ENCODE measurements at regions not wholly inside any gene's neighbourhood (a gene's known extent, or its start where the extent isn't known, plus 50 kb on each side); places are given as distances from the start of the nearest gene placed in this dataset.

- DNase-seq (ENCODE audit: low read depth, low spot score), result no peak
- ATAC-seq, result no peak
- Histone ChIP-seq H3K27me3 (ENCODE audit: control insufficient read depth, insufficient read depth, low read length) (no peaks in the 10 kb centered on the region), H3K4me3 (ENCODE audit: low read depth in 2 of 2, low read length in 2 of 2) (no peak overlapping the region), H3K27ac (ENCODE audit: low read length) (no peak overlapping the region), H3K4me1 (ENCODE audit: control insufficient read depth, insufficient read depth, low read length) (peaks cover 19% of the 10 kb centered on the region), H3K9me3 (ENCODE audit: control insufficient read depth, insufficient read depth, low read depth, low read length) (no peaks in the 10 kb centered on the region), H3K36me3 (ENCODE audit: control insufficient read depth, insufficient read depth, low read length) (no peaks in the 10 kb centered on the region)
- intact Hi-C loops (cut with micrococcal nuclease; ENCODE audit: unreplicated experiment), result no loop called here
- CTCF ChIA-PET, result no interaction called here
- BruUV-seq (replicated peaks), result no TSS peak
- TF ChIP-seq POLR2AphosphoS5 (IDR thresholded peaks at IDR 0.05; ENCODE audit: low read depth, low read length) (no peak), SIN3A (IDR thresholded peaks at IDR 0.05; ENCODE audit: borderline replicate concordance, insufficient read depth, low read depth, low read length) (no peak), TCF7L2 (IDR thresholded peaks at IDR 0.05; ENCODE audit: low read depth, low read length) (no peak), CTCF (IDR thresholded peaks at IDR 0.05) (no peak)
- TF ChIP-seq, protein P1, sequence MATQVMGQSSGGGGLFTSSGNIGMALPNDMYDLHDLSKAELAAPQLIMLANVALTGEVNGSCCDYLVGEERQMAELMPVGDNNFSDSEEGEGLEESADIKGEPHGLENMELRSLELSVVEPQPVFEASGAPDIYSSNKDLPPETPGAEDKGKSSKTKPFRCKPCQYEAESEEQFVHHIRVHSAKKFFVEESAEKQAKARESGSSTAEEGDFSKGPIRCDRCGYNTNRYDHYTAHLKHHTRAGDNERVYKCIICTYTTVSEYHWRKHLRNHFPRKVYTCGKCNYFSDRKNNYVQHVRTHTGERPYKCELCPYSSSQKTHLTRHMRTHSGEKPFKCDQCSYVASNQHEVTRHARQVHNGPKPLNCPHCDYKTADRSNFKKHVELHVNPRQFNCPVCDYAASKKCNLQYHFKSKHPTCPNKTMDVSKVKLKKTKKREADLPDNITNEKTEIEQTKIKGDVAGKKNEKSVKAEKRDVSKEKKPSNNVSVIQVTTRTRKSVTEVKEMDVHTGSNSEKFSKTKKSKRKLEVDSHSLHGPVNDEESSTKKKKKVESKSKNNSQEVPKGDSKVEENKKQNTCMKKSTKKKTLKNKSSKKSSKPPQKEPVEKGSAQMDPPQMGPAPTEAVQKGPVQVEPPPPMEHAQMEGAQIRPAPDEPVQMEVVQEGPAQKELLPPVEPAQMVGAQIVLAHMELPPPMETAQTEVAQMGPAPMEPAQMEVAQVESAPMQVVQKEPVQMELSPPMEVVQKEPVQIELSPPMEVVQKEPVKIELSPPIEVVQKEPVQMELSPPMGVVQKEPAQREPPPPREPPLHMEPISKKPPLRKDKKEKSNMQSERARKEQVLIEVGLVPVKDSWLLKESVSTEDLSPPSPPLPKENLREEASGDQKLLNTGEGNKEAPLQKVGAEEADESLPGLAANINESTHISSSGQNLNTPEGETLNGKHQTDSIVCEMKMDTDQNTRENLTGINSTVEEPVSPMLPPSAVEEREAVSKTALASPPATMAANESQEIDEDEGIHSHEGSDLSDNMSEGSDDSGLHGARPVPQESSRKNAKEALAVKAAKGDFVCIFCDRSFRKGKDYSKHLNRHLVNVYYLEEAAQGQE (IDR thresholded peaks at IDR 0.05; ENCODE audit: insufficient read depth in 1 of 2, low read depth in 2 of 2, low read length in 1 of 2), result no peak
- in situ Hi-C loops (cut with HindIII; ENCODE audit: low pct_unique_long_range_greater_than_20kb, low sequenced_read_pairs), result no loop called here
- POLR2A ChIA-PET, result no interaction called here
Measured at GRCh38 chr7:155947051-155947450, 134.8 kb upstream of the SHH start.

- Histone ChIP-seq H3K9me3 (ENCODE audit: control insufficient read depth, insufficient read depth, low read depth, low read length) (no peaks in the 10 kb centered on the region), H3K27me3 (ENCODE audit: control insufficient read depth, insufficient read depth, low read length) (no peaks in the 10 kb centered on the region), H3K36me3 (ENCODE audit: control insufficient read depth, insufficient read depth, low read length) (no peaks in the 10 kb centered on the region), H3K27ac (ENCODE audit: low read length) (no peak overlapping the region), H3K4me3 (ENCODE audit: low read depth in 2 of 2, low read length in 2 of 2) (no peak overlapping the region), H3K4me1 (ENCODE audit: control insufficient read depth, insufficient read depth, low read length) (peaks cover 7% of the 10 kb centered on the region)
- intact Hi-C loops (cut with micrococcal nuclease; ENCODE audit: unreplicated experiment) (no loop called here), in situ Hi-C loops (cut with HindIII; ENCODE audit: low pct_unique_long_range_greater_than_20kb, low sequenced_read_pairs) (no loop called here)
- no peak for TF ChIP-seq CTCF (IDR thresholded peaks at IDR 0.05)
- BruUV-seq (replicated peaks), result no TSS peak
- ATAC-seq, result no peak
- ChIA-PET CTCF (no interaction called here), POLR2A (no interaction called here)
- no peak for DNase-seq (ENCODE audit: low read depth, low spot score)
Measured at GRCh38 chr7:155945670-155946325, 133.5 kb upstream of the SHH start.

Measured in Panc1 (cell line).